Liver (tissue), 8 donors: ENCODE measurements at regions not wholly inside any gene's neighbourhood (a gene's known extent, or its start where the extent isn't known, plus 50 kb on each side); places are given as distances from the start of the nearest gene placed in this dataset.

Experiments used
- DNase-seq: peaks from one replicate; pipeline ENCODE4 v3.0.0-alpha.2; 2017; ENCODE audit warnings: low spot score
- H3K27ac ChIP-seq, 2 donors: one replicate each; pipeline ENCODE4 v1.7.0; 2013; ENCODE audit warnings: inconsistent platforms in 2 of 2, low read length in 2 of 2, control low read depth in 1 of 2, low read depth in 1 of 2, mild to moderate bottlenecking in 1 of 2
- H3K27me3 ChIP-seq, 4 donors: one replicate each; pipeline versions ENCODE4 v1.6.1 to v1.7.0; 2013; ENCODE audit warnings: low read length in 3 of 4, inconsistent platforms in 1 of 4, mild to moderate bottlenecking in 1 of 4, moderate library complexity in 1 of 4; ENCODE audit not compliant: control insufficient read depth in 4 of 4, insufficient read depth in 4 of 4
- H3K36me3 ChIP-seq, 4 donors: one replicate each; pipeline versions ENCODE4 v1.6.1 to v1.7.0; 2013; ENCODE audit warnings: low read length in 3 of 4, mild to moderate bottlenecking in 3 of 4, low read depth in 1 of 4, moderate library complexity in 1 of 4; ENCODE audit not compliant: control insufficient read depth in 4 of 4, insufficient read depth in 3 of 4
- H3K4me1 ChIP-seq, 4 donors: one replicate each; pipeline versions ENCODE4 v1.6.1 to v1.7.0; 2013; ENCODE audit warnings: low read length in 3 of 4, mild to moderate bottlenecking in 3 of 4, moderate library complexity in 1 of 4; ENCODE audit not compliant: control insufficient read depth in 4 of 4, insufficient read depth in 4 of 4
- H3K4me3 ChIP-seq, 3 donors: one replicate each; pipeline versions ENCODE4 v1.6.1 to v1.7.0; 2013; ENCODE audit warnings: low read length in 3 of 3, control low read depth in 1 of 3, low read depth in 1 of 3, mild to moderate bottlenecking in 1 of 3
- H3K9ac ChIP-seq, 2 donors: one replicate each; pipeline ENCODE4 v1.7.0; 2013; ENCODE audit warnings: low read length in 2 of 2, mild to moderate bottlenecking in 2 of 2, moderate library complexity in 2 of 2, control low read depth in 1 of 2, low read depth in 1 of 2
- H3K9me3 ChIP-seq, 4 donors: one replicate each; pipeline versions ENCODE4 v1.6.1 to v1.7.0; 2013; ENCODE audit warnings: low read length in 3 of 4; ENCODE audit not compliant: control insufficient read depth in 4 of 4
- EGR1 ChIP-seq, 2 donors: IDR thresholded peaks; 2 replicates each; pipeline ENCODE4 v1.6.1; 2016 to 2018; ENCODE audit warnings: antibody characterized with exemption in 2 of 2, low read depth in 2 of 2
- FOXA1 ChIP-seq: IDR thresholded peaks from 2 replicates; pipeline ENCODE4 v1.6.1; 2016; ENCODE audit warnings: antibody characterized with exemption
- FOXA2 ChIP-seq: IDR thresholded peaks from 2 replicates; pipeline ENCODE4 v1.6.1; 2016; ENCODE audit warnings: antibody characterized with exemption
- GABPA ChIP-seq, 2 donors: IDR thresholded peaks in 1 of 2; conservative IDR thresholded peaks in 1 of 2; 2 replicates each; pipeline ENCODE4 v1.6.1; 2016; ENCODE audit warnings: antibody characterized with exemption in 2 of 2, mild to moderate bottlenecking in 1 of 2, moderate library complexity in 1 of 2
- HNF4A ChIP-seq, 2 donors: conservative IDR thresholded peaks; 2 replicates each; pipeline ENCODE4 v1.6.1; 2016; ENCODE audit warnings: antibody characterized with exemption in 2 of 2, mild to moderate bottlenecking in 2 of 2
- HNF4G ChIP-seq: IDR thresholded peaks from 2 replicates; pipeline ENCODE4 v1.6.1; 2016; ENCODE audit warnings: antibody characterized with exemption
- JUND ChIP-seq, 2 donors: IDR thresholded peaks; 2 replicates each; pipeline ENCODE4 v1.6.1; 2016; ENCODE audit warnings: antibody characterized with exemption in 2 of 2
- NR2F2 ChIP-seq: IDR thresholded peaks from 2 replicates; pipeline ENCODE4 v1.6.1; 2016; ENCODE audit warnings: antibody characterized with exemption
- RAD21 ChIP-seq, 2 donors: IDR thresholded peaks; 2 replicates each; pipeline ENCODE4 v1.6.1; 2016; ENCODE audit warnings: antibody characterized with exemption in 2 of 2, mild to moderate bottlenecking in 2 of 2
- RXRA ChIP-seq, 2 donors: IDR thresholded peaks; 2 replicates each; pipeline ENCODE4 v1.6.1; 2017 to 2018; ENCODE audit warnings: antibody characterized with exemption in 2 of 2, mild to moderate bottlenecking in 1 of 2
- SP1 ChIP-seq: IDR thresholded peaks from 2 replicates; pipeline ENCODE4 v1.6.1; 2018; ENCODE audit warnings: antibody characterized with exemption, mild to moderate bottlenecking
- YY1 ChIP-seq: IDR thresholded peaks from 2 replicates; pipeline ENCODE4 v1.6.1; 2016; ENCODE audit warnings: antibody characterized with exemption, mild to moderate bottlenecking
- WGBS: extraction: QIAGEN DNeasy Blood & Tissue Kit; methylation state at CpG from one replicate; pipeline ENCODE4 v1.1.7; 2013; 5-methylcytosine and 5-hydroxymethylcytosine counted together
- TF ChIP-seq, protein P1 (sequence below): IDR thresholded peaks from 2 replicates; pipeline ENCODE4 v1.6.1; 2016; ENCODE audit warnings: antibody characterized with exemption, mild to moderate bottlenecking
- TF ChIP-seq, protein P2 (sequence below): IDR thresholded peaks from 2 replicates; pipeline ENCODE4 v1.6.1; 2016; ENCODE audit warnings: antibody characterized with exemption
- TF ChIP-seq, protein P3 (sequence below): IDR thresholded peaks from 2 replicates; pipeline ENCODE4 v1.6.1; 2016; ENCODE audit warnings: antibody characterized with exemption
- TF ChIP-seq, protein P4 (sequence below): IDR thresholded peaks from 2 replicates; pipeline ENCODE4 v1.6.1; 2016; ENCODE audit warnings: antibody characterized with exemption
- TF ChIP-seq, protein P5 (sequence below): fragments of 150-350 bp; IDR thresholded peaks from 2 replicates; pipeline ENCODE4 v1.5.1; 2017; ENCODE audit warnings: improper control_type of control experiment, low read depth, low read length; ENCODE audit not compliant: missing input control
- donor health status: healthy.
- donor health status: healthy.
- donor health status: healthy.
- donor health status: healthy.
- donor health status: healthy.

DNA sequence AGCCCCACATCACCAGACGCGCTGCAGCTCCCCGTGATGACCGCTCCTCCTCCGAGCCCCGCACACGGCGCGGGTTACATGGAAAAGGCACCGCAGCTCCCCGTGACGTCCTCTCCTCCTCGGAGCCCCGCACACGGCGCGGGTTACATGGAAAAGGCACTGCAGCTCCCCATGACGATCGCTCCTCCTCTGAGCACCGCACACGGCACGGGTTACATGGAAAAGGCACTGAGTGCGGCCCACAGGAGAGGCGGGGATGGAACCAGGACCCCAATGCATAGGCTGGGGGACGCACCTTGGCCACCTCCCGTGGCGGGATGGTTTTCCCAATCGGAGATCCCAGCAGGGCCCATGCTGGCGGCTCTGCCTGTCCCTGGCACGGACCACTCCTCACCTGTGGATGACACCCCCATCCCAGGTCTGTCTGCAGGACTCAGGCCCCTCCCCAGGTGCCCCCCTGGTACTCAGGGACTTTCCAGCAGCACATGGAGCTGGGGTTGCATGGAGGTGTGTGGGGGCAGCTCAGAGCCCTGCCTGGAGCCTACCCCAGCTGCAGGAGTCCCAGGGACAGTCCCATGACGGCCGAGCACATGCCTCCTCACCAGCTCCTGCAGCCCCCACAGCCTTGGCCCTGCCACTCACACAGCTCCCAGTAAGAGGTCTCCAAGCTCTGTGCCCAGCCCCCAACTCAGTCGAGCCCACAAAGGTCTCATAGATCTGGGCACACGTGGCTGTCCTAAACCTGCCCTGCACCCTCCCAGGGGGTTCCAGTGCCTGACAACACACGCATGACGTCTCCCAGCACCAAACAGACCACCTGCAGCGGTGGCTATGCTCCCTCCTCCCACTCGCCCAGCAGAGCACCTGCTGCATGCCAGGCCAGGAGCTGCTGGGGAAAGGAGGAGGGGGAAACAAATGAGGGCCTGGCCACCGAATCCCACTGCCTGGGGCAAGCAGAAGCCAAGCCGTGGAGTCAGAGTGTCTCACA is 166.6 kb downstream of the BRD1 start:
- Histone ChIP-seq H3K36me3 (no peaks in the 10 kb centered on the region), H3K9me3 (no peaks in the 10 kb centered on the region), H3K9ac (no peak overlapping the region), H3K27ac (no peak overlapping the region), H3K4me1 (no peaks in the 10 kb centered on the region), H3K27me3 (peaks cover 0 to 2% (median under 1%) of the 10 kb centered on the region in 4 donors), H3K4me3 (no peak overlapping the region)
- WGBS: 79% methylated on average over 40 of the region's 40 CpGs
- no peak for DNase-seq
- TF ChIP-seq, protein P1, sequence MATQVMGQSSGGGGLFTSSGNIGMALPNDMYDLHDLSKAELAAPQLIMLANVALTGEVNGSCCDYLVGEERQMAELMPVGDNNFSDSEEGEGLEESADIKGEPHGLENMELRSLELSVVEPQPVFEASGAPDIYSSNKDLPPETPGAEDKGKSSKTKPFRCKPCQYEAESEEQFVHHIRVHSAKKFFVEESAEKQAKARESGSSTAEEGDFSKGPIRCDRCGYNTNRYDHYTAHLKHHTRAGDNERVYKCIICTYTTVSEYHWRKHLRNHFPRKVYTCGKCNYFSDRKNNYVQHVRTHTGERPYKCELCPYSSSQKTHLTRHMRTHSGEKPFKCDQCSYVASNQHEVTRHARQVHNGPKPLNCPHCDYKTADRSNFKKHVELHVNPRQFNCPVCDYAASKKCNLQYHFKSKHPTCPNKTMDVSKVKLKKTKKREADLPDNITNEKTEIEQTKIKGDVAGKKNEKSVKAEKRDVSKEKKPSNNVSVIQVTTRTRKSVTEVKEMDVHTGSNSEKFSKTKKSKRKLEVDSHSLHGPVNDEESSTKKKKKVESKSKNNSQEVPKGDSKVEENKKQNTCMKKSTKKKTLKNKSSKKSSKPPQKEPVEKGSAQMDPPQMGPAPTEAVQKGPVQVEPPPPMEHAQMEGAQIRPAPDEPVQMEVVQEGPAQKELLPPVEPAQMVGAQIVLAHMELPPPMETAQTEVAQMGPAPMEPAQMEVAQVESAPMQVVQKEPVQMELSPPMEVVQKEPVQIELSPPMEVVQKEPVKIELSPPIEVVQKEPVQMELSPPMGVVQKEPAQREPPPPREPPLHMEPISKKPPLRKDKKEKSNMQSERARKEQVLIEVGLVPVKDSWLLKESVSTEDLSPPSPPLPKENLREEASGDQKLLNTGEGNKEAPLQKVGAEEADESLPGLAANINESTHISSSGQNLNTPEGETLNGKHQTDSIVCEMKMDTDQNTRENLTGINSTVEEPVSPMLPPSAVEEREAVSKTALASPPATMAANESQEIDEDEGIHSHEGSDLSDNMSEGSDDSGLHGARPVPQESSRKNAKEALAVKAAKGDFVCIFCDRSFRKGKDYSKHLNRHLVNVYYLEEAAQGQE: no peak
- TF ChIP-seq, protein P2, sequence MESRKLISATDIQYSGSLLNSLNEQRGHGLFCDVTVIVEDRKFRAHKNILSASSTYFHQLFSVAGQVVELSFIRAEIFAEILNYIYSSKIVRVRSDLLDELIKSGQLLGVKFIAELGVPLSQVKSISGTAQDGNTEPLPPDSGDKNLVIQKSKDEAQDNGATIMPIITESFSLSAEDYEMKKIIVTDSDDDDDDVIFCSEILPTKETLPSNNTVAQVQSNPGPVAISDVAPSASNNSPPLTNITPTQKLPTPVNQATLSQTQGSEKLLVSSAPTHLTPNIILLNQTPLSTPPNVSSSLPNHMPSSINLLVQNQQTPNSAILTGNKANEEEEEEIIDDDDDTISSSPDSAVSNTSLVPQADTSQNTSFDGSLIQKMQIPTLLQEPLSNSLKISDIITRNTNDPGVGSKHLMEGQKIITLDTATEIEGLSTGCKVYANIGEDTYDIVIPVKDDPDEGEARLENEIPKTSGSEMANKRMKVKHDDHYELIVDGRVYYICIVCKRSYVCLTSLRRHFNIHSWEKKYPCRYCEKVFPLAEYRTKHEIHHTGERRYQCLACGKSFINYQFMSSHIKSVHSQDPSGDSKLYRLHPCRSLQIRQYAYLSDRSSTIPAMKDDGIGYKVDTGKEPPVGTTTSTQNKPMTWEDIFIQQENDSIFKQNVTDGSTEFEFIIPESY: no peak
- TF ChIP-seq GABPA (IDR thresholded peaks at IDR 0.05 in 1 of 2, conservative IDR thresholded peaks at IDR 0.05 in 1 of 2): no peak
- TF ChIP-seq JUND (IDR thresholded peaks at IDR 0.05): no peak
- TF ChIP-seq FOXA2: no peak
- TF ChIP-seq RXRA (IDR thresholded peaks at IDR 0.05): no peak
- TF ChIP-seq HNF4G: no peak
- TF ChIP-seq, protein P3, sequence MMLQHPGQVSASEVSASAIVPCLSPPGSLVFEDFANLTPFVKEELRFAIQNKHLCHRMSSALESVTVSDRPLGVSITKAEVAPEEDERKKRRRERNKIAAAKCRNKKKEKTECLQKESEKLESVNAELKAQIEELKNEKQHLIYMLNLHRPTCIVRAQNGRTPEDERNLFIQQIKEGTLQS: no peak
- TF ChIP-seq, protein P4, sequence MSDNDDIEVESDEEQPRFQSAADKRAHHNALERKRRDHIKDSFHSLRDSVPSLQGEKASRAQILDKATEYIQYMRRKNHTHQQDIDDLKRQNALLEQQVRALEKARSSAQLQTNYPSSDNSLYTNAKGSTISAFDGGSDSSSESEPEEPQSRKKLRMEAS: no peak
- TF ChIP-seq EGR1 (IDR thresholded peaks at IDR 0.05; ENCODE audit: low read depth in 2 of 2): no peak
- no peak for TF ChIP-seq NR2F2
- no peak for TF ChIP-seq HNF4A (conservative IDR thresholded peaks at IDR 0.05)
- no peak for TF ChIP-seq FOXA1
- no peak for TF ChIP-seq RAD21 (IDR thresholded peaks at IDR 0.05)
- TF ChIP-seq SP1: no peak

DNA sequence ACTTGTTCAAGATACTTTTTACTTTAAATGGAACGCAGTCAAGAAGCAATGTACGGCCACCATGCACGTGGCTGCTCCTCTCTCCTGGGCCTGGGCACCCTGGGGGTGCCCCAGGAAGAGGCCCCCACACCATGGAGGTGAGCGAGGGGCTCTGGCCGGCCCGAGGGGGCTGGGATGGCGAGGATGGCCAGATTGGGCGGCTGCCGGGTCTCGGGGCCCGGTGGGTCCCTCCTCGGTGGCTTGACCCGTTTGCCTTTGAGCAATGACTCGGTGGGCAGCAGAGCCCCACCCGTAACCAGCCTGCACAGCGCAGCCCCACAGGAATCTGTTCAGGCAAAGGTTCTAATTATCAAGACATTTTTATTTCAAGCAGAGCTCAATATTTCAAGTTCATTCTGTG is 167.4 kb downstream of the BRD1 start:
- no peak for DNase-seq
- peaks cover 0 to 2% (median 0%) of the 10 kb centered on the region in 4 donors for H3K27me3 ChIP-seq
- no peaks in the 10 kb centered on the region for H3K9me3 ChIP-seq
- WGBS: 78% methylated on average over 16 of the region's 16 CpGs
- H3K4me1 ChIP-seq: no peaks in the 10 kb centered on the region
- H3K27ac ChIP-seq: no peak overlapping the region
- no peak overlapping the region for H3K4me3 ChIP-seq
- H3K9ac ChIP-seq: no peak overlapping the region
- H3K36me3 ChIP-seq: no peaks in the 10 kb centered on the region
- no peak for TF ChIP-seq GABPA (IDR thresholded peaks at IDR 0.05 in 1 of 2, conservative IDR thresholded peaks at IDR 0.05 in 1 of 2)
- TF ChIP-seq, protein P5, sequence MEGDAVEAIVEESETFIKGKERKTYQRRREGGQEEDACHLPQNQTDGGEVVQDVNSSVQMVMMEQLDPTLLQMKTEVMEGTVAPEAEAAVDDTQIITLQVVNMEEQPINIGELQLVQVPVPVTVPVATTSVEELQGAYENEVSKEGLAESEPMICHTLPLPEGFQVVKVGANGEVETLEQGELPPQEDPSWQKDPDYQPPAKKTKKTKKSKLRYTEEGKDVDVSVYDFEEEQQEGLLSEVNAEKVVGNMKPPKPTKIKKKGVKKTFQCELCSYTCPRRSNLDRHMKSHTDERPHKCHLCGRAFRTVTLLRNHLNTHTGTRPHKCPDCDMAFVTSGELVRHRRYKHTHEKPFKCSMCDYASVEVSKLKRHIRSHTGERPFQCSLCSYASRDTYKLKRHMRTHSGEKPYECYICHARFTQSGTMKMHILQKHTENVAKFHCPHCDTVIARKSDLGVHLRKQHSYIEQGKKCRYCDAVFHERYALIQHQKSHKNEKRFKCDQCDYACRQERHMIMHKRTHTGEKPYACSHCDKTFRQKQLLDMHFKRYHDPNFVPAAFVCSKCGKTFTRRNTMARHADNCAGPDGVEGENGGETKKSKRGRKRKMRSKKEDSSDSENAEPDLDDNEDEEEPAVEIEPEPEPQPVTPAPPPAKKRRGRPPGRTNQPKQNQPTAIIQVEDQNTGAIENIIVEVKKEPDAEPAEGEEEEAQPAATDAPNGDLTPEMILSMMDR: no peak
- TF ChIP-seq NR2F2: no peak
- TF ChIP-seq RAD21 (IDR thresholded peaks at IDR 0.05): no peak
- TF ChIP-seq JUND (IDR thresholded peaks at IDR 0.05): no peak
- TF ChIP-seq, protein P1: no peak
- TF ChIP-seq YY1: no peak
- no peak for TF ChIP-seq FOXA1
- no peak for TF ChIP-seq RXRA (IDR thresholded peaks at IDR 0.05)
- TF ChIP-seq, protein P4: no peak
